ENCODE measurements at regions not wholly inside any gene's neighbourhood (a gene's known extent, or its start where the extent isn't known, plus 50 kb on each side); places are given as distances from the start of the nearest gene placed in this dataset.
A peak's percentile ranks its signal among the peaks of the same experiment; 100 is the strongest.
"Not testable (repeated sequence)": the region's sequence is repeated elsewhere in the genome, so short reads cannot be mapped to it uniquely, and the experiment has no call there.

DNA sequence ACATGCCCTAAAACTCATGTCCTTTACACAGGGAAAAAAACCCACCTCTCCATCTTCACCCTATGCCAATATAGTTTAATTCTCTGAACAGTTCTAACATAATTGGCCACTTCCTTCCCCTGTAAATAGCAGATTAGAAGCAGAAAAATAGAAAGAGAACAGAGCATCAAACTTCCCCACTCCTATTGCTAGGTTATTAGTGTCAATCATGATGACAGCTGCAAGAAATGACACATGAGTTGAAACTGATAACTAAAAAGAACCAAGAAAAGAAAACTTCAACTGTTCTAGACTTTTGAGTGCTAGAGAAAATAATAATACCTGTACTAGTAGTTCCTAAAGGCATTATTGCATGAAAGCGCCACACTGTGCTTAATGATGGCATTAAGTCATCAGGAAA lies 284.5 kb upstream of the TRPC5 start:
- no peak for DNase-seq

DNA sequence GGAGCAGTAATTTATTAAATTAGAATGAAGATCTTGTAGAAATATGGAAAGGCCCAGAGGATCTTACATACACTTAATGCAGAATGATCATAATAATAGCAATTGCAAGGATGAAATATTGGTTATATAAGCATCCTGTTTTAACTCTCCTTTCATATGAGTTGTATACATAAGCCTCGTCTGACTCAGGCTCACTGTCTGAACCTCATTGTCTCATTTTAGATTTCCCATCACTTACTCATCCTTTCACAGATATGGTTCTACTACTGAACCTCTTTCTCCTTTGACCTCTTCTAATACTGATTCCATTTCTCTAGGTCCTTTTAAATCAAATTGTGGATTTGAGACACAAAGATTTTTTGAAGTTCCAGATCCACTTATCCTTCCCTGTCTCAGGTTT lies 277.3 kb upstream of the TRPC5 start:
- no peak for DNase-seq

DNA sequence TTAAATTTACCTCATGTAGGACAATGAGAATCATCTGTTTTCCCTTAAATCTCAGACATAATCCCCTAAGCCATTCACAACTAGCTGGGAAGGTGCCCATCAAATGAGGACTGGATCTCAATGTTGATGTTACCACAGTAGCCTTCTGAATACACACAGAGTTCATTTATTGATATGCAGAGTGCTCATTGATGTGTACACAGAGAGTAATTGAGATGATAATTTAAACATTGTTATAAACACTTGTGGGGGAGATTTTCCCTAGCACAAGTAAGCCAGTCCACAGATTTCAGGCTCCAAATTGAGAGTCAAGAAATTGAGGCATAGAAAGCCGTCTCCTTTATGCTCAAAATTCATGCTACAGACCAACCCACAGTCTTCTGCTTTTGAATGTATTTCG lies 273.4 kb upstream of the TRPC5 start:
- DNase-seq, result no peak

DNA sequence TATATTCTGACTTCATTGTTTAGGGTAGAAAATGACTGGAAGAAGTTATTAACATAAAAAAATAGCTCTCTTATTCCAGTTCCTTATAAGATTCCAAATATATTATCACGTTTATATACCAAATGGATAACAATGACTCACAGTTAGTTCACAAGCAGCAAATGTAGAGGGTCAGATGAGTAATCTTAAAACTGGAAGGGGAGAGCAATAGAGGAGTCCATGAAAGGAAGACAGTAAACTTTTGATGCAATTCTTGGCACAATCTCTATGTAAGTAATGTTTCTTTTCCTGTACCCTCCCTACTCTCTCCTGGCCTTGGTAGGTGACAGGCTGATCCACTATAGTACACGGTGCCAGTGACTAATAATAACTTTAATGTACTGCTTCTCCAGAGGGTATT lies 259.0 kb upstream of the TRPC5 start:
- no peak for DNase-seq

DNA sequence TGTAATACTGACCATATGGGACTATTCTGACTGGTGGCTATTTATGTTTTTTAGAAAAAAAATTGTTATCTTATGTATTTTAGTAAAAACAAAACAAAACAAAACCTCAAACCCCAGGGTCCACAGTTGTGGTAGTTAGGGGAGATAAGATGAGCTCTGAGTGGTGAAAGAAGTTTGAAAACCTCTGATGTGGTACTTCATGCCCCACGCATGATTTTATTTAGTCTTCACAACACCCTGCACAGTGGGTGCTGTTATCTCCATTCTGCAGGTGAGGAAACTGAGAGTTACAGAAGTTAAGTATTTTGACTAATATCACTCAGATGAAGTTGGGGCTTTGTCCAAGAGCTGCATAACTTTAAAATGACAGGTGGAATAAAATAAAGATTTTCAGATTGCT lies 230.6 kb upstream of the TRPC5 start:
- DNase-seq, result no peak

DNA sequence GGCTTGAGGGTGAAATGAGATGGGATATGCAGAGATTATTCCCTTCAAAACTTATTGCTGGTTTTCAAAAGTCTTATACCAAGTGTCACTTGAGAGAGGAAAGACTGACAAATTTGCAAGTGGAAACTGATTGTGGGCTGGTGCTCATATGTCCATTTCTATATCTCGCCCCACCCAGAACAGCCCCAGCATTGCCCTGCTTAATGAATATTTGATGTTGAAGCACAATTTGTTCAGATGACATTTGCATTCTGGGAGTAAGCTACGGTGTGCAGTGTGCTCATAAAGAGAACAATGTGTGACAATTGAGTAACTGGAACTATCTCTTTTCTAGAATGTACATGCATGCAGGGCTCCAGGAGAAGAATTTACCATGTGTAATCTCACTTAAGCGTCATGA lies 223.5 kb upstream of the TRPC5 start:
- DNase-seq, result no peak

DNA sequence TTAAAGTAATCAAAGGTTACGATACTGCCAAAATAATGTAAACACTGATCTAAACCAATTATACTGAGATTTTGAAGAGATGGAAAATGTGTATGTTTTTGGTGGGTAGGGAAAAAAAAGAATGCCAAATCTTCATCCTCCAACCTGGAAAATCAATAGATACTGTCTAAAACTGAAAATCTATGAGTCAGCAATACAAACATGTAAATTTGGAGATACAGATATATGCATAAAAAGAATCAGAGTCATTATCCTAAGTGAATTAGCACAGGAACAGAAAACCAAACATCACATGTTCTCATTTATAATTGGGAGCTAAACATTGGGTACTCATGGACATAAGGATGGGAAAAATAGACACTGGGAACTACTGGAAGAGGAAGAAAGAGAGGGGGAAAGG lies 197.4 kb upstream of the TRPC5 start:
- no peak for DNase-seq

DNA sequence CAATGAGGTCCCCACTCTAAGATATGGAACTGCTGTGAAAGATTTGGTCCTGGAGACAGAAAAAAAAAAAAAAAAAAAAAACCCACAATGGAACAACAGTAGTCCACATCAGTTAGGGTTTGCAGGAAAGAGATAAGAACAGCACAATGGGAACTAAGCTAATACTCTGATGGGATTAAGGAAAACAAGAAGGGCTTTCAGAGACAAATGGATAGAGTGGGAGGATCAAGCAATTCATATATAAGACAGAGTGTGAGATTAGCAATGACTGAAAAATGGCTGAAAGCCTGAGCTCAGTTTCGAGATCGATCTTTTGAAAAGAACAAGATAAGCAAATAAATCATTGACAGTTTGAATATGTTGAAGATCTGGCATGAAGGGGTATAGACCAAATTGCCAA lies 188.4 kb upstream of the TRPC5 start:
- DNase-seq, result no peak

DNA sequence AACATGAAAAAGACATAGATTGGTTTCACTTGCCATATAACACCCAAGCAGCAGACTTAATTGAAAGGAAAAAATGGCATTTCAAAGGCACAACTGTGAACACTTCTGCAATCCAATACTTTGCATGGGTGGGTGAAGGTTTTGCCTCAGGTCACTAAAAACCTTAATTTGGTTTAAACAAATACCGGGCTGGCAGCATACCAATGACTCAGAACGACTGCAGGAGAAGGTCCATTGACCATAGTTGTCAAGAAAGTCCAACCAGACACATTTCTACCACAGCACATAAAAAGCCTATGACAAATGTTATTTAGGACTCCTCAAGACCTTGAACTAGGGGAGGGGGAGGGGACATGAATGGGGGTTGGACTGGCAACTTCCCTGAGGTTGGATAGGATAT lies 183.6 kb upstream of the TRPC5 start:
- DNase-seq, result no peak

DNA sequence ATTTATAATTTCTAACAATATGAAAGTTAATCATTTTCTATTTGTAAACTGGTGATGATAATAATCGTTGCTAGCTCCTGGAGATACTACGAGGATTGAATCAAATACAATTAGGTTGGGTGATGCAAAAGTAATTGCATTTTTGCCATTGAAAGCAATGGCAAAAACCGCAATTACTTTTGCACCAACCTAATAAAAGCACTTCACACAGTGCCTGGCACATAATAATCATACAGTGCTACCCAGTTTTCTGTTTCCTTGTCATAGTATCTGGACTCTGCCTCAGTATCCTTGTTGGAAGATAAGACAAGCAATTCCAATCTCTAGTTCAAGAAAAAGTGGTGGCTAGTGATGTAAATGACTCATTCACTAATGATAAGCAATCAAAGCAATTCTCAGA lies 176.8 kb upstream of the TRPC5 start:
- DNase-seq, result no peak

DNA sequence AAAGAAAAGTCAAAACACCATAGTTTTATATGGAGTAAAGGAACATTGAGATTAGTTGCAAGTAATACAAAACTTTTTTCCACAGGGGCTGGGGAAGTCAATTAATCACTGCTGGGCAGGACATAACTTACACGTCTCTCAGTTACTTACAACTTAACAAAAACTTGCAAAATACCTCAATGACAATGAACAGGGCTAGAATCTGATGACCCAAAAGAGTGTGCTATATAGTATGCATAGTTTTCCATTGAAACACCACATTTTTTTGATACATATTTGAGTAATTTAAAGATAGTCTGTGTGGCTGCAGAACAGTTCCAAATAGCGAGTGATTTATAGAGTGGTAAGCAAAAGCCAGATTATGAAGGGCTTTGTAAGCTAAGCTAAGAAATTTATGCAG lies 172.3 kb upstream of the TRPC5 start:
- DNase-seq, result peak; percentile 22

DNA sequence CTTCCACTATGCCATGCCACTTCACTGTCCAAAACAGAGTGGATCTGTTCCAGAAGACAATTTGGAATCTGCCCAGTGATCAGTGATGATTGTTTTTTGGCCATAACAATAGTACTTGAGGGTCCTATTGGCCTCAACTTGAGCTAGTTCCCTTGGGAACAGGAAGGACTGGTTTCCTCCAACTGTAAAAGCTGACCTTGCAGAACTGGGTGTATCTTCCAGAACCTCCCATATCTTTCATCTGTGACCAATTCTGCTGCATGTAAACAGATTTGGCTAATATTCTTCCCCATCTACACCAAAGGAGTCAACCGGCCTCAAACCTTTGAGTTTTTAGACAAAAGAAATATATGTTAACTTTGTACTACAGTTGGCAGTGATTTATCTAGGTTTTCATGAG lies 165.1 kb upstream of the TRPC5 start:
- DNase-seq, result peak; percentile 18

DNA sequence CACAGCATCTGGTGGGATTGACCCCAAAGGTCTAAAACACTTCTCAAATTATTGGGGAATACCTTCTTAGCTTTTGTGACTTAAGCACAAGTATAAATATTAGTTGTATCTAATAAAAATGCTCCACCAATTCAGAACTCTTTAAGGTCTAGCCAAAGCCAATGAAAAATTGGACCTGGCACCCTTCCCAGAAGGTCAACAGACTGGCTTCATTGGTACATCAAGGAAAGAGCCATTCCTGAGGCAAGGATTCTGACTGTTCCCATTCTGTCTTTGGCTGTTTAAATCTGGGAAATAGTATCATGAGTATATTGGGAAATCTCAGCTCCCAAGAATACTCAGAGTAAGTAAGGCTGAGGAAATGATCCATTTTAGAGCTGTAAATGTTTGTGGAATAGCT lies 153.0 kb upstream of the TRPC5 start:
- no peak for DNase-seq

DNA sequence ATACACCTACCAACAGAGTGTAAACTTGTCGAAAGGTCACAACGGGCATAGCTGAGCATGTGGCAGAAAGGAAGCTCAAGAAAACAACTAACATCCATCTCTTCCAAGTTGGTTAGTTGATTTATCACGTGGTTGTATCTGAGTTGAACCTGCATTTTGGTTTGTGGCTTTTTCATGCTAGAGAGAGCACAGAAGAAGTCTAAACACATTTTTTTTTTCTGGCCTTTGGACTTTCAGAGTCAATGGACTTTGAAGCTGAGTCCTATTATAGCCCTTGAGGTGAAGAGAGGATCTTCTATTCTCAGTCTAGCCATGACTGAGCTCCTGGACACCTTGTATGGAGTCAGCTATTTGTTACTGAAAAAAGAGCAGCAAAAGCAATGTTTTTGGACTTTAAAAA lies 150.6 kb upstream of the TRPC5 start:
- DNase-seq, result no peak

DNA sequence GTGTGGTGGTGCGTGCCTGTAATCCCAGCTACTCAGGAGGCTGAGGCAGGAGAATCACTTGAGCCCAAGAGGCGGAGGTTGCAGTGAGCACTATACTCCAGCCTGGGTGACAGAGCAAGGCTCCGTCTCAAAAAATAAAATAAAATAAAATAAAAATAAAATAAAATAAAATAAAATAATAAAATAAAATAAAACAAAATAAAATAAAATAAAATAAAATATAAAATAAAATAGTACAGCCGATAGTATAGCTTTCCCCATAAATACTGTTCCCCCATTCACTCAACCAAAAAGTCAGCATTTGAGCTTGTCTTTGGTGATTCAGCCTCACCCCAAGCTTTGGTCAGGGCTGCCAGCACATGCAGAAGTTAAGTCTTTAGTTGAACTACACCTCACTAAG lies 144.2 kb upstream of the TRPC5 start:
- DNase-seq, result not testable (repeated sequence)

DNA sequence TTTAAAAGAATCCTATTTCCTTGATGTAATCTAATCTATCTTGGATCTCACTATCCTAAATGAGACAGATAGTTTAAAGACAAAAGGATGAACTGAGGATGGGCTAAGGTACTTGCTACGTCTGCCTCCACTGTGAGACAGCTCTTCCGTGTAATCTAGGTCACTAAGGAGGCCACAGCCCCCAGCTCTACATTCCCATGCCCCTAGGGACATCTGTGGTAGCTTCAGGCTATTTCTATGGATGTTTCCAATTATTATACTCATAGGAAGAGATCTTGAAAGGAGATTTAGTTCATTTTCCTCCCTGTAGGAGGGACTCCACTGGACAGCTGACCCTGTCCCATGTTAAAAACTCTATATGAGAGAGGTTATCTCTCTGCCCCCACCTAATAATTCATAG lies 140.8 kb upstream of the TRPC5 start:
- no peak for DNase-seq

DNA sequence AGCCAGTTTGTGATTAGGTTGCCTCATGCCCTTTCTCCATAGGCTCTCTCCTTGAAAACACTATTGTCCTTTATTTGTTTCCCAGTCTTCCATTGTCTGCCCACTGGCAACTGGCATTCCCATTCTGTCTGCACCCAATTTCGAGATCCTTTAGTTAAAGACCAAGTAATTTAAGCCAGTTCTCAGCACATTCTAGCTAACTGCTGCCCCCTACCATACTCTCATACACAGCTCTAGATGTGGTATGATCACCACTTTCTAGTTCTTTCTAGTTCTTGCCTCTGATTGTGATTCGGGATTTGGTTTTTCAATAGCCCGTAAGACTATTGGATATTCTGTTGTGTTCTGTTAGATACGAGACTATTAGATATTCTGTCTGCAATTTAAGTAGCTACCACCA lies 135.8 kb upstream of the TRPC5 start:
- no peak for DNase-seq

DNA sequence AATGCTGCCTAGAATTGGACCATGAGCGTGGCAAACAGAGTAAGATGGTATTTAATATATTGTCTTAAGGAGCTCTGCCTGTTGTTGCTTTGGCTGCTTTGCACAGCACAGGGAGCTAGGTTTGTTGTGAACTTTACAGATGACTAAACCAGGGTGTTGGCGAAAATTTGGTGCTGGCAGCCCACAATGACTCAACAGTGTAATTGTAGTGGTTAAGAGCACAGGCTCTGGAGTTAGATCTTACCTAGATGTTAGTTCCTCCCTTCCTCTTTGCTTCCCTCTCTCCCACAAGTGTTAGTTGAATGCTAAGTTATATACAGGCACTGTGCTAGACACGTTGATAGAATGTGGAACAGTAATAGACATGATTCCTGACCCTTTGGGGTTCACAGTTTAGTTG lies 128.9 kb upstream of the TRPC5 start:
- DNase-seq, result no peak

DNA sequence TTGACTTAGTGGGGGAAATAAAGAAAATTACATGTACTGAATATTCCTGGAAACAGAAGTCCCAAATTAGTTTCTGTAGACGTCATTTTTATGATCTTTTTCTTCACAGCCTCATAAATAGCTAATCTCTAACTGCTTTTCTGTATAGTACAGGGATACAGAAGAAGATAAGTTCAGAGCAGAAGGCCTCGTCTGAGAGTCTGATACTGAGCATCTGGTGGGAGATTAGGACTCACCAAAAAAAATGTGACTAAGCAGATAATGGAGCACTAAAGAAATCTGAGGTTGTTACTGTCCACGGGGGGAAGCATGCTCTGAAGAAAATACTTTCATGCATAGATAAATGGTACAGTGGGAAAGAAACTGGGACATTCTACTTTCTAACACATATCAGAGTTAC lies 115.3 kb upstream of the TRPC5 start:
- no peak for DNase-seq

DNA sequence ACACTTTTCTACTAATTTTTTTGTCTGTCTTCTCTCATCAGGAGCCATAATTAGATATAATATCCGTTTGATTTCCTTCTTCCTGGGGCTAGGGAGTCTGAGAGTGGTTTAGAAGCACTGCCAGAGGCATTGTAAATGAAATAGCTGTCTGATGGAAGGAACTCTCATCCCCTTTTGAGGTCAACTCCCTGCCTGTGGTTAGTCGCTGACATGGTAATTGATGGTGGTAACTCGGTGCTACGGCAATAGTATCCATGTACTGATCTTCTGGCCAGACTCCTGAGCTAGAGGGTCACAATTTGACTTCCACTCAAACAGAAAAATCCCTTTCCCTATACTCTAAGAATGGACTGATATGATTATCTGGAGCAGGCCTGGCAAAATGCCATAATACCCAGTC lies 108.1 kb upstream of the TRPC5 start:
- DNase-seq, result no peak

DNA sequence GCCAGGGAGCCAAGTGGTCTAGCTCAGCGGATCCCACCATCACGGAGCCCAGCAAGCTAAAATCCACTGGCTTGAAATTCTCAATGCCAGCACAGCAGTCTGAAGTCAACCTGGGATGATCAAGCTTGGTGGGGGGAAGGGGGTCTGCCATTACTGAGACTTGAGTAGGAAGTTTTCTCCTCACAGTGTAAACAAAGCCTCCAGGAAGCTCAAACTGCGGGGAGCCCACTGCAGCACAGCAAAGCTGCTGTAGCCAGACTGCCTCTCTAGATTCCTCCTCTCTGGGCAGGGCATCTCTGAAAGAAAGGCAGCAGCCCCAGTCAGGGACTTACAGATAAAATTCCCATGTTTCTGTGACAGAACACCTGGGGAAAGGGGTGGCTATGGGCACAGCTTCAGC lies 98.8 kb upstream of the TRPC5 start:
- not testable (repeated sequence) for DNase-seq

DNA sequence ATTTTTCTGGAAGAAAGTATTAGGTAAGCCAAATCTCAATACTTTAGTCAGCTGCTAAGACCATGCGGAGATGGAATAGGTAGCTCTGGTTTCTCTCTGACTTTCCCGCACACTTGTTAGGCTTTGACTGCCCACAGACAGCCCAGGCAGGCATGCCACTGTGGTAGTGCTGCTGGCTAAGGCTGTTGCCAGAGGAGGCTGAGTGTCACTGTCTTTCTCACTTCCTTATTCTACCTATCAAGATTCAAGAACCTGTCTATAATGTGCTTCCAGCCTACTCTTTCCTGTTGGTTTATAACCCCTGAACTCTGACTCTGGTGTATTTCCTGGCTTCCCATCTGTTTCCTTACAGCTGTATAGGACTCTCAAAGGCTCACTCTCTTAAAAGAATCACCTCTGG lies 81.8 kb upstream of the TRPC5 start:
- no peak for DNase-seq

DNA sequence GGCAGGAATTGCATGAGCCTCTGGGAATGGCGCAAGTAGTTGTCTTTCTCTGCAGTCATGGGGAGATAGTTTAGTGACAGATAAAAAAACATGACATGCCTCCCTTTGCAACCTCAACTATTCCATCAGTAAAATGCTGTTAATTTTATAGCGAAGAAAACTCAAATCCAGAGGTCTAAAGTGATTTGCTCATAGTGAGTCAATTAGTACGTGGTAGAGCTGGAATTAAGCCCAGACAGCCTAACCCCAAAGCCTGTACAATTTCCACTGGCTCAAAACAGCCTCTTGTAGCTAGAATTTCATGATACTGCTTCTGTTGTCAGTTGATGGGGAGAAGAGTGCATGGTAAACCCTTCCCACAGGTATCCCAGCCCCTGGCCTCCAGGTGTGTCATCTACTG lies 81.3 kb upstream of the TRPC5 start:
- no peak for DNase-seq

DNA sequence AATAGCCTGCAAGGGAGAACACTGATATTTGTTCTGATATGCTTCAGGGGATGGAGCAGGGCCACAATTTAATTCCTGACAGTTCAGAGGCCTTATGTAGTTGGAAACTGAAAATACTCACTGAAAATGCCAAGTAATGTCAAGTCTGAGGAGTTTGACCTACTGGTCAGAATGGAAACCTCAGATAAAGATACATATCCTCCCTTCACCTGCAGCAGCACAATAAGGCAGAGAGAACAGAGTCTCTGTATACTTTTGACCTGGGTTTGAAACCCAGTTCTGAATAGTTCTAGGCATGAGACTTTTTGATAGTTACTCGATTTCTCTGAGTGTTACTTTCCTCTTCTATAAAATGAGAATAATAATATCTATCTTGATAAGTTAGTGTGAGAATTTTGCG lies 65.8 kb upstream of the TRPC5 start:
- no peak for DNase-seq

DNA sequence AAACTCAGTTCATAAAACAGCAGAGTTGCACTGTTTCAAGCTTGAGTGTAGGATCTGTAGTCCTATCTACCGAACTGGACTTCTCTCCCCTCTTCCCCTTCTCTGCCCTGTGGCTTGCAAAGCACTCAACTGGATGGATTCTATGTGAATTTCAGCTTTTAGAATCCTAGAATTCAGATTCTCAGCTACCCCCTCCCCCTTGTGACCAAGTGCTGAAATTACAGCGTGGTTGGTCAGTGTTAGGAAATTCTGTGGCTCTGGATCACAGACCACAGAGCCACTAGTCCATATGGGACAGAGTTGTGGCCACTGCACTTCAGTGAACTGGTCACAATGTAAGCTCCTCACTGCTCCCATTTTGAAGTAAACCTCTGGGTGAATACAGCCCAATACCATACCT lies 64.6 kb upstream of the TRPC5 start:
- DNase-seq, result no peak

DNA sequence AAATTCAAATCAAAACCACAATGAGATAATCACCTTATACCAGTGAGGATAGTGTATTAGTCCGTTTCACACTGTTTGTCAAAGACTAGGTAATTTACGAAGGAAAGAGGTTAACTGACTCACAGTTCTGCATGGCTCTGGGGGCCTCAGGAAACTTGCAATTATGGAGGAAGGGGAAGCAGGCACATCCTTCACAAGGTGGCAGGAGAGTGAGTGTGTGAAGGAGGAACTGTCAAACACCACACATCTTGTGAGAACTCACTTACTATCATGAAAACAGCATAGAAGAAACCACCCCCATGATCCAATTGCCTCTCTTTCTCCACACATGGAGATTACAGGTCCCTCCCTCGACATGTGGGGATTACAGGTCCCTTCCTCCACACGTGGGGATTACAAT lies 54.7 kb upstream of the TRPC5 start:
- no peak for DNase-seq

All from skin of body (tissue), 1 donor.